ENCODE measurements at regions not wholly inside any gene's neighbourhood (a gene's known extent, or its start where the extent isn't known, plus 50 kb on each side); places are given as distances from the start of the nearest gene placed in this dataset.
"Not testable (repeated sequence)": the region's sequence is repeated elsewhere in the genome, so short reads cannot be mapped to it uniquely, and the experiment has no call there.

- ATAC-seq, result no peak
Observed at GRCh38 chr2:150832686-150833085, 345.2 kb upstream of the RND3 start.

- no peak for ATAC-seq
Observed at GRCh38 chr2:150824118-150824517, 336.7 kb upstream of the RND3 start.

GRCh38 chr2:150817422-150817821, 330.0 kb upstream of the RND3 start:
- ATAC-seq, result no peak

GRCh38 chr2:150812664-150813367, 325.3 kb upstream of the RND3 start:
- no peak for ATAC-seq

GRCh38 chr2:150812066-150812465, 324.6 kb upstream of the RND3 start:
- no peak for ATAC-seq

- no peak for ATAC-seq
Observed at GRCh38 chr2:150811259-150811855, 323.9 kb upstream of the RND3 start.

GRCh38 chr2:150809103-150809502, 321.6 kb upstream of the RND3 start:
- ATAC-seq, result no peak

GRCh38 chr2:150806336-150806735, 318.9 kb upstream of the RND3 start:
- no peak for ATAC-seq

GRCh38 chr2:150803689-150804398, 316.4 kb upstream of the RND3 start:
- no peak for ATAC-seq

- ATAC-seq, result no peak
Observed at GRCh38 chr2:150802635-150803034, 315.2 kb upstream of the RND3 start.

GRCh38 chr2:150796236-150796635, 308.8 kb upstream of the RND3 start:
- not testable (repeated sequence) for ATAC-seq

- ATAC-seq, result no peak
Observed at GRCh38 chr2:150792780-150793300, 305.4 kb upstream of the RND3 start.

- no peak for ATAC-seq
Observed at GRCh38 chr2:150791567-150791966, 304.1 kb upstream of the RND3 start.

- no peak for ATAC-seq
Observed at GRCh38 chr2:150789376-150789905, 302.0 kb upstream of the RND3 start.

GRCh38 chr2:150788426-150789140, 301.1 kb upstream of the RND3 start:
- ATAC-seq, result no peak

GRCh38 chr2:150787353-150788093, 300.1 kb upstream of the RND3 start:
- ATAC-seq, result no peak

- ATAC-seq, result no peak
Observed at GRCh38 chr2:150784389-150784788, 296.9 kb upstream of the RND3 start.

- no peak for ATAC-seq
Observed at GRCh38 chr2:150783896-150784295, 296.4 kb upstream of the RND3 start.

GRCh38 chr2:150783015-150783414, 295.5 kb upstream of the RND3 start:
- ATAC-seq, result no peak

GRCh38 chr2:150782613-150783012, 295.1 kb upstream of the RND3 start:
- no peak for ATAC-seq

- ATAC-seq, result no peak
Observed at GRCh38 chr2:150781142-150781541, 293.7 kb upstream of the RND3 start.

GRCh38 chr2:150778828-150779227, 291.4 kb upstream of the RND3 start:
- ATAC-seq, result no peak

All from activated CD4-positive, CD25-positive, alpha-beta regulatory T cell treated with anti-CD3 and anti-CD28 coated beads, Interleukin-2, amount 50 U/mL, for 24 hours (primary cell).